Stimulated activated CD4-positive, alpha-beta T cell treated with anti-CD3 and anti-CD28 coated beads, Interleukin-2, amount 100 ng/mL, for 48 hours (primary cell): ENCODE measurements at regions not wholly inside any gene's neighbourhood (a gene's known extent, or its start where the extent isn't known, plus 50 kb on each side); places are given as distances from the start of the nearest gene placed in this dataset.

Experiments used
- DNase-seq, 2 donors: peaks; one replicate each; pipeline ENCODE4 v3.0.0-alpha.2; 2020

DNA sequence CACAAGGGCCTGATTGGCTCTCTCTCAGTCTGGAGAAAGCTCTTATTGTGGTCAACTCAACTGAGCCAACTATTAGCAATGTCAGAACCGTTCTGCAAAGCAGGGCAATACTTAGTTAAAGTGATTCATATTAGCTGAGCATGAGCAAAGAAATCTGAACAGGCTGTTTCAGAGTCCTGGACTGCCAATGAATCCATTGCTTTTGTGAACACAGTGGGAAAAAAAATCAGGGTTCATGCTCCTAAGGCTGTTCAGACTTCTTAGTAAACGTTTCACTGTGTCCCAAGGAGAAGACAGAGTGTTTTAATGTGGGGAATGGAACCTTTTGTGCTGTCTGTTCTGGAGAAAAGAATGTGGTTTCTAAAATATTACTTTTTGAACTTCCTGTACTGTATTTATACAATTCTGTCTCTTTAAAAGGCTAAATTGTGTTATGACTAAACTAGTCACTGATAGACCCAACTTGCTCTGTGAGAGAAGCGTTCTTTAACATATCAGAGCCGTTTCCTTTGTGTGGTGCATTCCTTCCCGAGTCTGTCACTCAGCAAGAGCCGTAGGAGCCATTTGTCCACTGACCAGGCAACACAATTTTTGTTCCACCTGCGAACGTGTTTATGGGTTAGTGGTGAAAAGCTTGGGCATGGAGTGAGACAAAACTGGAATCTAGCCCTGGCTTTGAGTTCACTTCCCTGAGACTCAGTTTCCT lies 366.1 kb downstream of the FBXO8 start:
- DNase-seq, result no peak

GRCh38 chr4:173913496-173913895 lies 370.0 kb downstream of the FBXO8 start:
- no peak for DNase-seq

DNA sequence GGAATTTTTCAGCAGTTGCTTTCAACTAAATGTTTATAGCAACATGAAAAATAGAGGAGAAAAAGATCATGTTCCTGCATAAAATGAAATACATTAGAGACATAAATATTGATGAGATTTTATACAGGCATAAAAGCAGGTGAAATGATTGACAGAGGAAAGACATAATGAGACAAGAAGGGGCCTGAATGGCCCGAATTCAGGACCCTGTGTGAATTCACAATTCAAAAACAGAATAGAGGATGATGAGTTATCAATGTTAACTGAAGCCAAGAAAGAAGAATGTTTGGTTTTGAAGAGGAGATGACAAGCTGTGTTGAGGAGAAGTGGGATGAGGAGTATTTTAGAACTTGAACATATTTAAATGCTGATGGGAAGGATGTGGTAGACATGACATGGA lies 371.1 kb downstream of the FBXO8 start:
- DNase-seq, result no peak

DNA sequence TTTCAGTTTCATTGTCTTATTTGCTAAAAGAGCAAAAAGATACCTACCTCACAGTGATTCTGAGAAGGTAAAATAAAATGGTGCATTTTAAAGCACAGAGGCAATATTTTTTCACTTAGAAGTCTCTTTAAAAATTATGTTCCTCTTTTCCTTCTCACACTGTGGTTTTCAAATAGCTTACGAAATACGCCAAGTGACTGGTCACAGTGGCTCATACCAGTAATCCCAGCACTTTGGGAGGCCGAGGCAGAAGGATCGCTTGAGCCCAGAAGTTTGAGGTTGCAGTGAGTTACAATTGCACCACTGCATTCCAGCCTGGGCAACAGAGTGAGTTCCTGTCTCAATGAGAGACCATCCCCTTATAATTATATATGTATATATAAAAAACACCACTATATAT lies 372.6 kb downstream of the FBXO8 start:
- DNase-seq, result no peak

- DNase-seq, result no peak
Measured at GRCh38 chr4:173909294-173909693, 374.2 kb downstream of the FBXO8 start.

DNA sequence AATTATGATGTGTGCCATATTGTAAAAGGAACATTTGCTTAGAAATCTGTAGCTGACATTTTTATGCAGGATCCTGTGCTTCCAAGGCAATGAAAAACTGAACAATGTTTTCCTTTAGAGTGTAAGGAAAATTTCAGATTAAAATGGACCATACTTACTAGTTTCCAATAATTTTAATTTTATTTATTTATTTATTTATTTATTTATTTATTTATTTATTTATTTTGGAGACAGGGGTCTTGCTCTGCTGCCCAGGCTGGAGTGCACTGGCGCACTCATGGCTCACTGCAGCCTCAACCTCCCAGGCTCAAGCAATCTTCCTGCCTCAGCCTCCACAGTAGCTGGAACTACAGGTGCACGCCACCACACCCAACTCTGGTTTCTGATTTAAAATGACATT lies 369.8 kb upstream of the HAND2 start:
- no peak for DNase-seq

GRCh38 chr4:173891072-173891471 lies 361.0 kb upstream of the HAND2 start:
- DNase-seq, result no peak

DNA sequence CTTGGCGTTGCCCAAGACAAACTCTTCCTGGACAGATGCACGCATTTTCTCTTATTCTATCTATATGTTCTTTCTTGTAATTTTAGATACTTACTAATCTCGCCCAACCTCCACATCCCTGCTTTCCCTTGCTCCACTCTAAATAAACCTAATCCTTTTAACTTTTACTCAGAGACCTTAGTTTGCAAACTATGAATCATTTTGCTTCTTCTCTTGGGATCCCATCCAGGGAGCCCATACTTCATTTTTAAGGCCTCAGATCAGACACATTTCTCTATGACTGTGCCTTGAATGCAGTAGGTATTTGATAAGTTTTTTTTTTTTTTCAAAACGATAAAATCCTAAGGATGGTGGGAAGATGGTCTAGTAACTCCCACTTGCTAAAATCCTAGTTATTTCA lies 353.8 kb upstream of the HAND2 start:
- DNase-seq, result no peak

GRCh38 chr4:173880897-173881296 lies 350.9 kb upstream of the HAND2 start:
- DNase-seq, result no peak

DNA sequence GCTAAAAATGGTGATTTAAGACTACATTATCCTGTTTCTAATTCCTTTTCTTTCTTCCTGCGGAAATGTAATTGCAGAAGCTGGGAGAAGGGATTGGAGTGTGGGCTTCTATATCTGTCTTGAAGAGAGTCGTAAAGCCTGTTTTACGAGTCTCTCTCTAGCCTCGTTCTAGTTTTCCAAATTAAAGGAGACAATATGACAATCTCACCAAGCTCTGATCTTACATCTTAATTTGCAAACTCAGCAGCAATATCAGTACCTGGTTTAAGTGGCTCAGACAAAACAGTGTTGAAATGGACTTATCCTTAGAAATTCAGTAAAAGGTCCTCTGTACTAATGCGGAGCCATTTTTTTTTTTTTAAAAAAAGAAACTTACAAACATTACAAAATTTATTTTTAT lies 349.5 kb upstream of the HAND2 start:
- DNase-seq, result no peak

DNA sequence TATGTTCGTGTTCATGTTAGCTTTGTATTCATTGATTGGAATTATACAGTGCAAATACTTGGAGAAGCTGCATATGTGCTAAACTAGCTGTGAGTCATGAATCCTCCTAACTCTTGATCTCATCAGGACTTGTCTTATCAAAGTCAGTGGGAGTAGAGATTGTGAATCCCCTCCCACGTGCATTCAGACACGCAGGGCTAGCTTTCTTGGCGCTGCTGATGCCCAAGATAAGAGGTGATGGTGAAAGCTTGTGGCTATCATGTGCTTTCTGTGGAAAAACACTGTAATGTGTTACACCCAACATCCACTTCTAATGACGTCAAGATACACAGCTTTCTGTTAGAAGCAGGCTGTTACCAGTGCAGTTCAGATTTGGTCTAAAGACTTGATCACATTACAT lies 348.7 kb upstream of the HAND2 start:
- no peak for DNase-seq

- DNase-seq, result no peak
Measured at GRCh38 chr4:173871643-173872042, 341.6 kb upstream of the HAND2 start.

DNA sequence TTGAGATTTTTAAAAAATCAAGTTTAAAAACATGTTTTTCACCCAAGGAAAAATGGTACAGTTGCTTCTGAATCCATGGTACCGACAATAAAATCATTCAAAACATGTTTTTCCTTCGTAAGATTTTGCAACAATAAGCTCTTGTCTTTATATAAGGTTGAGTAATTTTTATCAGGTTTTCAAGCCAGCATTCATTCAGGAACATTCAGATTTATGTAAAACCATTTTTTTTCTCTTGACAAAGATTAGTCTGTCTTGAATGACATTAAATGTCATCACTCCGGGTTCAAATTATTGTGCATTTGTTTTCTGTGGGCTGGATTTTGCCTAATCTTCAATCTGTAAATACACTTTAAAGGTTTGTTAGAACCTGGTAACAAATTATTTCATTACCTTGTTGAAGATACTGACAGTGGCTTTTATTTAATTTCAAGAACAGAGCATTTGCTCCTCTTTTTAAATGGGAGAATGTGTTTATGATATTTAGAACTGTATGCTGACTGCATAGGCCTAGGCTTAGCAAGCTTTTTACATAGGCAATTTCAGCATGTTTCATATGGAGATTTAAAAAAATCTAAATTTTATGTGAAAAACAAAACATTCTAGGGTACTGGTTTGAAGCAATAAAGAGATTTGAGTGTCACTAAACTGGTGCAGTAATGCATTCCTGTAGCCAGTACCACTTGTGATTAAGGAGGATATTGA lies 336.4 kb upstream of the HAND2 start:
- DNase-seq, result no peak

DNA sequence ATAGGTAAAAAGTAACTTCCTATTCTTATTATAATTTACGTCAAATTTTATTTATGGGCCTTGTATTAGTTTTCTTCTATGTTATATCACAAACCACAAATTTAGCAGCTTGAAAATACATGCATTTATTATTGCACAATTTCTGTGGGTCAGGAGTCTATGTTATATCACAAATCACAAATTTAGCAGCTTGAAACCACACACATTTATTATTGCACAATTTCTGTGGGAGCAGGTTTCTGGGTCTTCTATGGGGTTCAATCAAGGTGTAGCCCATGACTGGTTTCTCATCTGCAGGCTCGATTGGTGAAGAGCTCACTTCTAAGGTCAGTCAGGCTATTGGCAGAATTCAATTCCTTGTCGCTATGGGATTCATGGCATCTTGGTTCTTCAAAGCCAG lies 332.7 kb upstream of the HAND2 start:
- no peak for DNase-seq

DNA sequence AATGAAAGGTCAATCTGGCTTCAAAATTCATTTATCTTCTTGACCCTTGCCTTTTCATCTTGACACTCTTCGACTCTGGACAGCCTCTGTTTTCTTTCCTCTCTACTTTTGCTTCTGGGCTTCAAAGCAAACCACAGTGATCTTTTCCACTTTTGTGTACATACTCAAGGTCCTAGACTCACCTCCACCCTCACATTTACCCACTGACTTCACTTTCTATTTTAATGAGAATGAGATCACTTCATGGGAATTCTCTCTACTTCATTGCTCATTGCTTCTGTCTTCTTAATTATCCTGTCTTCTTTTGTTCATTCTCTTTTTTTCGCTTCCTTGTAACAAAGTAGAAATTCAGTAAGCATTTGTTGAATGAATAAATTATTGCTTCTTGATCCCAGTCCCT lies 330.1 kb upstream of the HAND2 start:
- no peak for DNase-seq

DNA sequence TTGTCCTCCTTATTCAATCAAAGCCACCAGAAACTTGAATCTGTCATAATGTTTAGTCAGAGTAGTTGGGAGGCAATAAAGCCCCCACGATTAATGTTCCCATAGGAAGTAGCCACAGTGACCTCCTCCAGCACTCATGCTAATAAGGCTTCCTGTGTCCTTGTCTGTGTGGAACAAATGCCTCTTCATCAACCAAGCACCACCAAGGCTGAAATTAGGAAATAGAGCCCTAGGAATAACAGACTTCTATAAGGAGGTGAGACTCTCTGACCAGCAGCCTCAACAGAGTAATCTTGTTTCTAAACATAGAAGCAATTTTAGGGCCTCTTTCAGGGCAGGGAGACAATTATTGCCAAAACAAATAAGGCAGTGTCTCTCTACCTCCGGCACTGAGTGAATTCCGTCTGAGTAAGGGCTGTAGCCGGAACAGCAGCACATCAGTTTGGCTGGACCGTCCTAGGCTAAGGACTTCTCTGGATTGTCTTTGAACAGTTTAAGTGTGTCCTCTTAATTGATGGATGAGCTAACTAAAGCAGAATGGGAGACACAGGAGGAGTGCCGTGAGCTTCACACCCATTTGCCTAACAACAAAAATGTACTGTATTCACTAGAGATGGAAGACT lies 329.2 kb upstream of the HAND2 start:
- no peak for DNase-seq

- no peak for DNase-seq
Measured at GRCh38 chr4:173858471-173858870, 328.4 kb upstream of the HAND2 start.

- no peak for DNase-seq
Measured at GRCh38 chr4:173857828-173858227, 327.8 kb upstream of the HAND2 start.

DNA sequence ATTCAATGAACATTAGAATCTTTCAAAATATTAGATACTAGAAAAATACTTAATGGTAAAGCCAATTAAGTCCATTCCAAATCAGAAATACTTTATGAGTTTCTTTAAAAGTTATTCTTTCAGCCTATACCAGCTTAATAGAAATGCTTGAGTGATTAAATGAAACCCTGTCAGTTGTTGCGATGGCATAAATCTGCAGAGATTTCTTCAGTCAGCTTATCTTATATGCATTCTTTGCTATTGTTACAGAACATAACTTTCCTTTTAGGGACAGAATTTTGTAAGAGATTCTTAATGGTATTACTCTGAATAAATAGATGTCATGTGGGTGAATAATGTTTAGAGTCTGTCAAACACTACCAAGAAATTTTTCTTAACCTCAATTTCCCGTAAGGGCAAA lies 325.0 kb upstream of the HAND2 start:
- no peak for DNase-seq

DNA sequence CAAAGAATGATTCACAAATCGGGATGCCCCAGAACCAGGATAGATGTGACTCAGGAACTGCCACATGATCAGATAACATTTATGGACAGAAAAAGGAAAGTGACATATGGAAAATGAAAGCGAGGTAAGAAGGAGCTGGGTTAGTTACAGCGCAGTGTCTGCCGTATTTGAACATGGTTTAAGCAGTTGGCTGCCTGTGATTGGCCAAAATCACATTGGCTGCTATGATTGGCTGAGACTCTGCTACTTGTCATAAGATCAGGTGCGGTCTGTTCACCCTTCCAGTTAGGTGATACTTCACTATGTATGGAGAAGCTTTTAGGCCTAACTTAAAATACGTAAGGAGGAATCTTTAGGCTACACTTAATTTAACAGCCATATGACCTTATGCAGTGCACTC lies 322.7 kb upstream of the HAND2 start:
- DNase-seq, result no peak

DNA sequence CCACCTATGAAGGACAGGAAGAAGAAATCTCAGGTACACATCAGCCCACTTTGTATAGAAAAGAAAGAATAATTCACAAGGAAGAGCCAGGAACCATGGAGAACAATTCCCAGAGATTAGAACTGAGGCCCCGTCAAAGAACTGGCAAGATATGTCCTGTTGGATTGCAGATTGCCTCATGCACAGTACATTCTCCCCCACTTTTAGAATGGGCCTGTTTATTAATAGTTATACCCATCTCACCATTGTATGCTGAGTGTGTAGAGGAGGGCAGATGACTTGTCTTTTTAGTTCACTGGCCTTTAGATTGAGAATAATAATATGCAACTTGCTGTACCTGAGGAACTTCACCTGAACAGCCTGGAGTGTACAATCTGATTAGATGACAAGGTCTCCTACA lies 315.6 kb upstream of the HAND2 start:
- DNase-seq, result no peak

DNA sequence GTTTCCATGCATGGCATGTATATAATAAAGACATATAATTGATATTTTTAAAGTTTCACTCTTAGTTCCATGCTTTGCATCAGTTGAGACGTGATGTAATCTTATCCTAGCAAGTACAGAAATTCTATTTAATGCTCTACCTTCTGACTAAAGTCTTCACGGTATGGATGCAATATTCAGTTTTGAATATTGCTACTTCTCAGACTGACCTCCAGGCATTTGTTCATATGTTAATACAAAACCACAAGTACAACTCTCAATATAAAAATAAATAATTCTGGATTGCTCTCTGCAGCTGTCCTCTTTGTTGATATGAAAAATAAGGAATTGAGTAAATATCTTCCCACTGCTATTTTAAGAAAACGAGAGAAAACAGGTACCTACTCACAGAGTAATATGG lies 309.8 kb upstream of the HAND2 start:
- no peak for DNase-seq

- no peak for DNase-seq
Measured at GRCh38 chr4:173837517-173837916, 307.5 kb upstream of the HAND2 start.

GRCh38 chr4:173835903-173836302 lies 305.9 kb upstream of the HAND2 start:
- DNase-seq, result no peak

GRCh38 chr4:173834151-173834550 lies 304.1 kb upstream of the HAND2 start:
- DNase-seq, result no peak
